Stromal cell of bone marrow (primary cell): ENCODE measurements at regions not wholly inside any gene's neighbourhood (a gene's known extent, or its start where the extent isn't known, plus 50 kb on each side); places are given as distances from the start of the nearest gene placed in this dataset.
"Not testable (repeated sequence)": the region's sequence is repeated elsewhere in the genome, so short reads cannot be mapped to it uniquely, and the experiment has no call there.

Experiments
- DNase-seq: peaks from one replicate; pipeline ENCODE4 v3.0.0-alpha.2; 2012; ENCODE audit warnings: low read depth

DNA sequence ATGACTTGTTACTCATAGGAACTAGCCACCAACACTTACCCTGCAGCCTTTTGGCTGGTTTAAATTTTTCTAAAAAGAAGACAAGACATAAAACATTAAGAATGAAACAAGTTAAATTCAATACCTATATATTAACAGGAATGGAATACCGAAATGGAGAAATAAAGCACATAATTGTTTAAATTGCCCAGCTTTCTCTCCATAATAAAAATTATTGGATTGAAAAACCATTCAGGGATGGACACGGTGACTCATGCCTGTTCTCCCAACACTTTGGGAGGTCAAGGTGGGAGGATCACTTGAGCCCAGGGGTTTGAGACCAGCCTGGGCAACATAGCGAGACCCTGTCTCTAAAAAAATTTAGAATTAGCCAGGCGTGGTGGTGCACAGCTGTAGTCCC lies 179.4 kb upstream of the MKLN1 start:
- DNase-seq, result no peak

DNA sequence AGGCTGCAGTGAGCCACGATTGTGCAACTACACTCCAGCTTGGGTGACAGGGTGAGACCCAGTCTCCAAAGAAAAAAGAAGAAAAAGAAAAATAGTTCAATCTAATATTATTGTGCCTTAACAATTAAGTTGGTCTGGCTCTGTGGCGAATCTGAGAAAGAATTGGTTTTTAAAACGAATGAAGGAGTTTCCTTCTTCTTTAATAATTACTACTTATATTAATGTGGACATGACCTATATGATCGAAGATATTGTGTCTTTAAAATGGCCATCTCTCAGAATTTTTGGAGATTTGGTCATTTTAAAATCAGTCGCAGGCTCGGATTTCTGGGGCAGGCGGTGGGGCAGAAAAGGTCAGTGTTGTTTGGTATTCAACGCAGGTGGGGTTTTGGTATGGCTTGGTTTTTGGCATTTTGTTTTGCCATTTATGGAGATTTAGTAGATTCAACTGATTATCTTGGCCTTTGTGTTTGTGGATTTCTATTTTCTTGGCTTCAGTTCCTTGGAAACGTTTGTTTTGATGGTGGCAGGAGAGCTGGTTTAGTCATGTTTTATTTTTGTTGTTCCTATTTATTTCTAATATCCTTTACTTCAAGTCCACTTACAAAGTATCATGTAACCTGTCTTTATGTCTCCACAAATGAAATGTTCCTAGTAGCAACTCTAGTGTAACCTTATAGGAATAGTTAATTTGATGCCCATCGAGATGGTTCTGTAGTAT lies 178.8 kb upstream of the MKLN1 start:
- no peak for DNase-seq

DNA sequence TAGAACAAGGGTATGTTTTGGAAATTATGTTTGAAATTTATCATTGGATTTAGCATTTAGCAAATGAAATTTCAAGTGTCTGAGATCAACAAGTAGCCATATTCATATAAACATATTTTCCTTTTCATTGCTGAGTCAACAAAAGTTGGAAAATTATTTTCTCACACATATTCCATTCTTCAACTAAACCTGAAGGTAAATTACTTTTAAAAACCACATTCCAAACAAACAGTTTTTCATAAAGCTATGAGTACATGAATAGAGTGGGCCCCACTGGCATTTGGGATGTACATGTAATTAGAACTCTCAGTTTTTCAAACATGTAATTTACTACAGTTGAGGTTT lies 178.3 kb upstream of the MKLN1 start:
- DNase-seq, result no peak

DNA sequence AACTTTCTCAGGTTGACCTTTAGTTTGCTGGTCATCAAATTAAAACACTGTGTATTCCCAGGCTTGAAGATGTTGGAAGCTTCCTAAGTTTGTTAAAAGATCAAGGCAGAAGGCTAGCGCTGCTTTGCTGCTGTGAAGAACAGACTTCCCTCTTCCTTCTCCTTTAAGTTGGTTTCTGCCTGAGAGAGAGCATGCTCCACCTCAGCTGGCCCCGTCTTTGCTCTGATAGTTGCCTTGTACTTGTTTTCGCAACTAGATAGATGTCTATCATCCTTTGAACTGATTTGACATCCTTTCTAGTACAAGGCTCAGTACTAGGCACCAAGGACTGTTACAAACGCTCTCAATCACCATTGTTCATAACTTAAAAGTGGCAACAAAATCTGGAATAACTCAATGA lies 177.8 kb upstream of the MKLN1 start:
- no peak for DNase-seq

DNA sequence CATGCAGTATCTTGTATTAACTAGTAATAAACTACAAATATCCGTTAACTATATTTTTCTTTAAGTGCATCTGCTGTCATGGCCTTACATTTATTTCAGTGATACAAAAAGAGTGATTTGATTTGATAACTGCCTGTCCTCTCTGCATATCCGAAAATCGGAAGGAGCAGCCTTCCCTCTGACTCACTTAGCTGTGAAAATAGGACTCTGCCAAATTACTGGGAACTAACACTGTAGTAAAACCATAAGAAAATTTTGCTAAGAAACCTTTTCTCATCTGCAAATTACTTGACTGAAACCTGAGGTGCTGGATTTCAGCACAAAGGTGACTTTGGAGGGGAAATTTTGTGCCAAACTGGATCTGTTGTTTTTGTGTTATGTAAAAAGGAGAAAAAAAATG lies 176.6 kb upstream of the MKLN1 start:
- DNase-seq, result no peak

DNA sequence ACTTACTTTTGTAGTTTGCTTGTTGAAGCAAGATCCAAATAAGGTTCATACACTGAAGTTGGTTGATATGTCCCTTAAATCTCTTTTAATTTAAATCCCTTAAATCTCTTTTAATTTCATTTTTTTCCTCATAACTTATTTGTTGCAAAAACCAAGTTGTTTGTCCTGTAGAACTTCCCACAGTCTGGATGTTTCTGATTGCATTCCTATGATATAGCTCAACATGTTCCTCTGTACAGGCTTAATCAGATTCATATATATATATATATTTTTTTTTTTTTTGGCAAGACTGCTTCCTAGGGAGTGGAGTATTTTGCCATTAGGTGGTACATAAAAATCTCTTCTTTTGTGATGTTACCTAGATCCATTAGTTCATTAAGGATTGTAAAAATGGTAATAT lies 174.9 kb upstream of the MKLN1 start:
- DNase-seq, result no peak

DNA sequence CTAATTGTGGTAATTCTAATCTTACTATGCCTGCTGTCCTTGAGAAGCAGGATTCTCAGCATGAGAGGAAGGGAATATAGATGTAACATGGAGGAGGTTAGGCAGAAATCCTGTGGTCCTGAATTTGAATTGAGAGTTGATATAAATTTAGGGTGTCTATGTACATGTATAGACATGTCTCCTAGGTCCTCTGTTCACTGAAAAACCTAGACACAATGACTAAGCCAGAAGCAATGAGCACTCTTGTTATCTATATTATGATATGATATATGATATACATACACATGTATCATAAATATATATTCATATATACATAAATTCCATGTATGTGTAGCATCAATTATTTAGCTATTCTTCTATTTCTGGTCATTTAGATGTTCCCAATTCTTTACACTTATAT lies 173.3 kb upstream of the MKLN1 start:
- DNase-seq, result no peak

DNA sequence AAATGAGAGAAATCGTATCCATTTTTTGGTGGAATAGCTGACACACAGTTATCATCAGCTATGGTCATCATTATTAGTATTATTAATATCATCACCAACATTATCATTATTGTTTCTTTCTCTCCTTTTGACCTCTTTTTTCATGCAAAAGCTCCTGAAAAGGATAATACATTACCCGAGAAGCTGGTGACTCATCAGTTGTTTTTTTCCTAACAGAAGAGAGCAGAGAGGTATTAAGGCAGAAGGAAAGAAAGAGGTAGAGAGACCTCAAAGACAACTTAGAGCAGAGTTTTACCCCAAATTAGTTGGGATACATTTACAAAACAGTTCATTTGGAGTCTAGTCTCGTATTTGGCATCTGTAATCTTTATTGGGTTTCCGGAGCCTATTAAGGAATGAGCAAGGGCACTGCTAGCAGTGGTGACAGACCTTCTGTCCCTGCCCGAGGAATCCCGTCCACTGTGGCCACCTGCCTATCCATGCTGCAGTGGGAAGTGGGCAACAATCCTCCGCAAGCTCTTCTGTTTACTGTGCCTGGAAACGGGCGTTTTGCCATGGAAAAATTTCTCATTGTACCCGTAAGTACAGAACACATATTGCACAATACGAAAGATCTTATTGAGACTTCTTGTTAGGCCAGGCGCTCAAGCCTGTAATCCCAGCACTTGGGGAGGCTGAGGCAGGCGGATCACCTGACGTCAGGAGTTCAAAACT lies 170.0 kb upstream of the MKLN1 start:
- DNase-seq, result peak; percentile 51

DNA sequence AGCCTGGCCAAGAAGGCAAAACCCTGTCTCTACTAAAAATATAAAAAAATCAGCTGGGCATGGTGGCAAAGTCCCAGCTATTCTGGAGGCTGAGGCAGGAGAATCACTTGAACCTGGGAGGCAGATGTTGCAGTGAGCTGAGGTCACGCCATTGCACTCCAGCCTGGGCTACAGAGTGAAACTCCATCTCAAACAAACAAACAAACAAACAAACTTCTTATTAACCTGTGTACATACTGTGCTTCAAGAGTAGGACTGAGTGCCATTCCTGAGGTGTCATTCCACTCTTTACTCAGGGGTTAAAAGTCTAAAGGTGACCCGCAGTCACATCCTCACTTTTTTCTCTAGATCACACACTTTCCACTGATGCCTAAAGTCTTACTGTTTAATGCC lies 169.4 kb upstream of the MKLN1 start:
- not testable (repeated sequence) for DNase-seq

DNA sequence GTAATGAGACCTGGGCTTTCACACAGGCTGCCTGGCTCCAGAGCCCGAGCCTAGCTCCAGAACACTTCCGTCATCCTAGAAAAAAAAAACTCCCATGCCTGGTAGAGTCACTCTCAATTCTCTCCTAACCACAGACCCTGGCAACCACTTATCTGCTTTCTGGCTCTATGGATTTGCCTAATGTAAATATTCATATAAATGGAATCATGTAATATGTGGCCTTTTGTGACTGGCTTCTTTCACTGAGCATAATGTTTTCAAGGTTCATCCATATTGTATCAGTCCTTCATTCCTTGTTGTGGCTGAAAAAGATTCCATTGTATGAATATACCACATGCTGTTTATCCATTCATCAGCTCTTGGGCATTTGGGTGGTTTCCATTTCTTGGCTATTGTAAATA lies 167.7 kb upstream of the MKLN1 start:
- no peak for DNase-seq

DNA sequence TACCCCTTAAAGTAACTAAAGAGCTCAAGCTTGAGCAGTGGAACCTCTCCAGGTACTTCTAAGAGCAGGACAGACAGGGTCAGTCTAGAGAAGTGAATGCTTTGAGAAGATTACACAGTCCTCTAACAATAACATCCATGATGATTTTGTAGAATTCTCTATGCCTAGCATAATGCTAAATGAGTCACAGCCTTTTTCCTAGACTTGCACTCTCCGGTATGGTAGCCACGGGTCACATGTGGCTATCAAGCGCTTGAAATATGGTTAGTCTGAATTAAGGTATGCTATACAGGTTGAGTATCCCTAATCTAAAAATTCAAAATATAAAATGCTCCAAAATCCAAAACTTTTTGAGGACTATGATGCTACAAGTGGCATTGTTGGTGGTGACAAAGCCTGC lies 166.6 kb upstream of the MKLN1 start:
- no peak for DNase-seq

DNA sequence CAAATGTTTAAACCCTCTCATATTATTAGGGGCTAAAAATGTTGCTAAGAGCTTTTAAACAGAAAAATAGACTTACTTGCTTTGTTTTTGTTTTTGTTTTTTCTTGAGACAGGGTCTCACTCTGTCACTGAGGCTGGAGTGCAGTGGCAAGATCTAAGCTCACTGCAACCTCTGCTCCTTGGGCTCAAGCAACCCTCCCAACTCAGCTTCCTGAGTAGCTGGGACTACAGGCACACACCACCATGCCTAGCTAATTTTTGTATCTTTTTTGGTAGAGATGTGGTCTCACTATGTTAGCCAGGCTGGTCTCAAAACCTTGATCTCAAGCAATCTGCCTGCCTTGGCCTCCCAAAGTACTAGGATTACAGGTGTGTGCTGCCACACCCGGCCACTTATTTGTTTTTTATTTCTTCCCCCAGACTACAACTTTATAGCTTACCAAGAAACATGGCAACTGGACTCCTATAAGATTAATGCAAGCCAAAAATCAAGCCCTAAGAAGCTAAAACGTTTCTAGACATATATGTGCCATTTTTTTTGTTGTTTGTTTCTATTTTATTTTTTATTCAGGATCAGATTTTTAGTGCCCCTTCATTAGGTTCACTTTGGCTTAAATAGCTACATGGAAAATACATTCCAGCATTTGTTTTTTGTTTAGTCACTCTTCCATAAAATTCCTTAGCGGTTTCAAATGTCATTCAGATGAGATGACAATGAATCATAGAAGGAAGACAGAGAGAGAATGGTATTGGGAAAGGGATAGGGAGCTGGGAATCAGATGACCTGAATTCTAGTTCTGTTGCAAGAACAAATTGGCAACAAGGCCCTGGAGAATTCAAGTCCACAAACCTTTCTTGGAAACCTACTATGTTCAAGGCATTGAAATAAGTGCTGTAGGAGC lies 163.4 kb upstream of the MKLN1 start:
- DNase-seq, result peak; percentile 86

DNA sequence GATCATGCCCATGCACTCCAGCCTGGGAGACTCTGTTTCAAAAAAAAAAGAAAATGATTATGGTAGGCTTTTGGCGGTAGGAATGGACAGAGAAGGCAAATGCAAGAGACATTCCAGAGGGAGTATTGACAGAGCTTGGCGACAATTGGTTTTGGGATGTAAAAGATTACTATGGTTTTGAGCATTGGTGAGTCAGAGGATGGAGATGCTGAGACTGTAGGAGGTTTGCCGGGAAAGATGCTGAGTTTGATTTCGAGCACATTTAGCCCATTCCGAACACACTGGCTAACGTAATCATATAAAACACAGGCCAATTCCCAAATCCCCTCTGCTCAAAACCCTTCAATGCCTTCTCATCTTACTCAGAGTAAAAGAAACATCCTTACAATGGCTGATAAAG lies 161.6 kb upstream of the MKLN1 start:
- DNase-seq, result no peak

DNA sequence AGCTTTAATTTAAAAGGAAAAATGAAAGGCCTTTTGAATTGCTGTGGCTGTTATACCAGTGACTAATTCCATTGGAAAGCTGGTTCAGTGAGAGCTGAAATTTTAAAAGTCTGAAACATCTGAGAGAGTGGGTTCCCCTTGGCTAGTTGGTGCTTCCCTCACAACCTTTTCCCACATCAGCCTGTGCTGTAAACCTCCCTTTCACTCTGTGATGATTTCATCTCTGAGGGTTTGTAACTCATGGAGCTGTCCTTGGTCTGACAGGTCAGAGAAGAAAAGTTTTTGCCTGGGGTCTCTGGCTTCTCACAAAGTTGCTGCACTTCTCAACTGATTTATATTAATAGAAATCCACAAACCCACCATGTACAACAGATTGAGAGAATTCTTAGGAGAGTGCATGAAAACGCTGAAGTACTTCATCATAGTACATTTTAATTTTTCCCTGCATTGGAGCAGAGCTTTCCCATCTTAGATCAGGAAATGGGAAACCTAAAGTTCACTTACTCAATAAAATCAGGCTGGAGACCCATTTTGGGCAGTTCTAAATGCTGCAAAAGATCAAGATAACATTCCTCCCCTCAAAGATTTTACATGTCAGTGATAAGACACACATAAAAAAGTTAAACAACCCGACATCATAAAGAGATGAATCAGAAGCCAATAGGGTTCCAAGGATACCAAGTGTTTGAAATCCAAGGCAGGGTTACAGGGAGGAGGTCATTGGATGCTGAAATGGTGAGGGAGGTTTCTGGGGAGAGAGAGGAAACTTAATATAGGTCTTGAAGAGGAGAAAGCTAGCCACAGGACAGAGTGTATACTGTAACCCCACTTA lies 157.0 kb upstream of the MKLN1 start:
- no peak for DNase-seq

DNA sequence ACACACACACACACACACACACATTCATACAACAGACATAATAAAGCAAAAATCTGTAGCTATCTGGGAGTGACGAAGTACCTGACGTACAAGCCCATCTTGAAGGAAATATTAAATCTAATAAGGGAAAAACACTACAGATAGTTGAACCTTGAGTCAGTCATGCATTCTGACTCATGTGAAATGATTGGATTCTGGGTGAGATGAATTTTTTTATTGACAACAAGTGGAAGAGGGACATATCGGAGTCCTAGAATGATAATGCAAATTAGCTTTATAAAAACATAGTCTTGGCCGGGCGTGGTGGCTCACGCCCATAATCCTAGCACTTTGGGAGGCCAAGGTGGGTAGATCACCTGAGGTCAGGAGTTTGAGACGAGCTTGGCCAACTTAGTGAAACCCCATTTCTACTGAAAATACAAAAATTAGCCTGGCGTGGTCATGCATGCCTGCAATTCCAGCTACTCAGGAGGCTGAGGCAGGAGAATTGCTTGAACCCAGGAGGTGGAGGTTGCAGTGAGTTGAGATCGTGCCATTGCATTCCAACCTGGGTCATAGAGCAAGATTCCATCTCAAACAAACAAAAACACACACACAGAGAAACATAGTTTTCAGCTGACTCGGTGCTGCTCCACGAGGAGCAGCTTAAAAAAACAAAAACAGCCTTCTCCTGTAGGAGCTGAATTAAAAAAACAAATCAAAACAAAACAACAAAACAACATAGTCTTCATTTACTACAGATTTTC lies 154.4 kb upstream of the MKLN1 start:
- no peak for DNase-seq

DNA sequence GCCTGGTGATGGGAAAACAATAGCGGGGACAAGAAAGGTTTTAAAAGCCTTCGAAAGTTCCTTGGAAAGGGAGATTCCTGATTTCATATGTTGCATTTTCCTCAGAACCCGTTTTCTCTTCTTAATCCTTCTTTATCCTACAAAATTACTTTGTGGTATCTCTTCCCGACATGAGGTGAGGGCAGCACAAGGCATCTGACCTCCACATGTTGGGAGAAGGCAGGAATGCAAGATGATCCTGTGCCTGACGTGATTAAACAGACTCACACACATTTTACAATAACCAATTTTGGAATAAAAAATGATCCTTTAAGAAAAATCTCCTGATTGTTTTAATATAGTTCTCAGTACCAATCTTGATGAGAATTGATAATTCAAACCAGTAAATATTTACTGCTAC lies 153.3 kb upstream of the MKLN1 start:
- no peak for DNase-seq

DNA sequence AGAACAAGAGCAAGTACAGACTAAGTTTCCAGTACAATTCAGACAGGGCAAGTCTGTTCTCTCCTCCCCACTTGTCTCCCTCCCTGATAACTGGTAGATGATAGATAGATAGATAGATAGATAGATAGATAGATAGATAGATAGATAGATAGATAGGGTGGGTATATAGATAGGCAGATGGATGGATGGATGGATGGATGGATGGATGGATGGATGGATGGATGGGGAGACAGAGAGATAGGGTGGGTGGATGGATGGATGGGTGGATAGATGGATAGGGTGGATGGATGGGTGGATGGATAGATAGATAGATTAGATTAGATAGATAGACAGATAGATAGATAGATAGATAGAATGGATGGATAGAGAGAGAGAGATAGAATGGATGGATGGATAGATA lies 152.8 kb upstream of the MKLN1 start:
- no peak for DNase-seq

DNA sequence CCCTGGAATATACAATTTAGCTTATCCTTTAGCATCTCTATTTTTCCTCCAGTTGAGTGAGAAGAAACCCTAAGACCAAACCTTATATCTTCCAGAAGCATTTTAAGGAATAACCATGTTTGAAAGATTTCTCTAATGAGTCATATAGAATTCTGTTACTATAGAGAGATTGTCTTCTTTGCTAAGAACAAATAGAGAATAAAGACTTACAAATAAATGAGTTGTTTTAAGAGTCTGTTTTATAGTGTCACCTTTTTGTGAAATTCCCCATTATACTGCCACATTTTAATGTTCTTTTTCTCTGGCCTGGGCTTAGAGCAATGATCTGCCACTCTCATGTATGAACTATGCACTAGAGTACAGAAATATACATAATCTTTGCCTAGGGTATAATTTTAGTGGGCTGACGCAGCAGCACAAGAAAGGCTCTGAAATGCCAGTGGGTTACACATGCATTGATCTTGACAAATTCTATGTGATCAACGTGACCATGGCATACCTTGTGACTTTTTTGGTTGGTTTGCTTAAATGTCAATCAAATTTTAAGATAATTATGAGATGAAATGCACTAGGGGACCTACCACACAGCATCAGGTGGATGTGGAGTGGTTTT lies 145.1 kb upstream of the MKLN1 start:
- no peak for DNase-seq

DNA sequence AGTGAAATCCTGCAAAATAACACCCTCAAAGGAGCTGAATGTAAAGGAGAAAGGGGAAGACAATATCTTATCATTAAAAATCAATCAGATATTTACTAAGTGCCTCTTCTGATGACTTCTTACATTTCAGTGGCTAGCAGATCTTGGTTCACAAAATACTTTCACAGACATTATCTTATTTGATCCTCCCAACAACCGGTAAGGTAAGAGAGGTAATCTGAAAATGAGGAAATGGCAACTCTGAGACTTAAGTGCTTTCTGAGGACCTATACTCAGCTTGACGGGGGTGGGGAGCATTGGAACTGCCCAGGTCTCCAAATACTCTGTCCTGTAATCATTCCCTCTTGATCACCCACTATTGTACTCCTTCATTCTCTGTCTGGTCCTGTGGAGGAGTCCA lies 144.6 kb upstream of the MKLN1 start:
- DNase-seq, result no peak

DNA sequence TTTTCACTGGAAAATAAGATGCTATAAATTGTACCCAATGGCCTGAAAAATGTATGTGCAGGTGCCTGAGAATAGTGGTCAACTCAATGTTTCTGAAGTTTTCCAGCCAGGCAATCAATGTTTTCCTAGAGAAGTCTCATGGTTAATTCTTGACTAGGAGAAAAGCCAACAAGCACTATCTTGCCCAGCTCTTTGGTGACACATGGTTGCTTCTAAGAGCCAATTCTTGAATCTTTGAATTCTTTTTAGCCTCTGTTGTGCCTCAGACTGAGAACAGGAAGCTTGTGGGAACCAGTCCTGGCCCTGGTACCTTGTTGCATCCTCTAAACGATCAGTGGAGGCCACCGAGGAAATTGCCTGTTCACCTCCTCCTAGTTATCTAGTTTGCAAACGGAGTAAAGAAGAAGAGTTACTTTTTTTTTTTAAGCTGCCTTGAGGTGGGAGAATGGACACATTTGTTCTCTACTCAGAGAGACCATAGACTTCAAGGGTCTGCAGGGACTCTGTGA lies 144.0 kb upstream of the MKLN1 start:
- no peak for DNase-seq

DNA sequence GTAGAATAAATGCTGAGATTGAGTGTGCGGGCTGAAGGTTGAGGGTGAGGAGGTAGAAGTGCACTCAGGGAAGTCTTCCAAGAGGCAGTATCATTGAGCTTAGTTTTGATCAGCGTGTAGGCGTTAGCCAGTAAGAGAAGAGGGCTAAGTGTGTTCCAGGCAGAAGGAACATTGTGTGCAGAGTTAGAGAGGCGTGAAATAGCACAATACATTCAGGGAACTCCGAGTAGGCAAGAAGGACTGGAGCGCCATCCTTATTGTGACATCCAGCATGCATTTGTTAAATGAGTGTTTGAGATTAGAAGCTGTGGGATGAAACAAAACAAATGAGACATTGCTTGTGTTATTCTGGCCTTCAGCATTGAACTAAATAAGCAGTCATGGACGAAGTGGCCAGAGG lies 140.9 kb upstream of the MKLN1 start:
- no peak for DNase-seq
